Stomach (tissue), 4 donors: ENCODE measurements at regions not wholly inside any gene's neighbourhood (a gene's known extent, or its start where the extent isn't known, plus 50 kb on each side); places are given as distances from the start of the nearest gene placed in this dataset.

Experiments
- CTCF ChIP-seq, 7 experiments: fragments of 450-650 bp in 4 of 7; fragments of 200-600 bp in 3 of 7; sonication (generic) in 3 of 7; IDR thresholded peaks; one replicate each; pipeline ENCODE4 v1.5.1; 2016 to 2019; ENCODE audit warnings: antibody characterized with exemption in 7 of 7, control low read depth in 2 of 7, mild to moderate bottlenecking in 1 of 7
- EP300 ChIP-seq: sonication (generic); formaldehyde crosslinking; IDR thresholded peaks from one replicate; pipeline ENCODE4 v1.6.1; 2017; ENCODE audit warnings: antibody characterized with exemption

DNA sequence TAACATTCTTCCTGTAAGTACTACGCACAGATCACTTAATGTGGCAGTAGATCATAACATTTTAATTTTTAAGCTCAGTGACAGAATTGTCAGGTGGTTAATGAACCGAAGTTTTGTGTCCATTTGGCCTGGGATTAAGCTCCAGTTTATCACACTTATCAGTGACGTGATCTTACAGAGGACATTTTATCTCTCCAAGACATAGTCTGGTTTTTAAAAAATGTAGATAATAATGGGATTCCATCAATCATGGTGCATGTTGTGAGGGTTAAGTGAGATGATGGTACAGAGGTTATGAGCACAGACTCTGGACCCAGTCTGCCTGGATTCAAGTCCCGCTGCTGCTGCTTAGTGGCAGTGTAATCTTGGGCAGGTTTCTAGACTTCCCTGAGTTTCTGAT, 66.0 kb upstream of the ZFAND5 start:
- TF ChIP-seq CTCF (IDR thresholded peaks at IDR 0.05) (no peak), EP300 (no peak)
